Hepatocyte (in vitro differentiated cells): ENCODE measurements at regions not wholly inside any gene's neighbourhood (a gene's known extent, or its start where the extent isn't known, plus 50 kb on each side); places are given as distances from the start of the nearest gene placed in this dataset.

Experiments
- EZH2 ChIP-seq: fragments of 200-600 bp; sonication (generic); IDR thresholded peaks from 2 replicates; pipeline ENCODE4 v1.6.1; 2016; ENCODE audit warnings: antibody characterized with exemption, mild to moderate bottlenecking, borderline replicate concordance
- TF ChIP-seq, protein P1 (sequence below): fragments of 200-600 bp; sonication (generic); IDR thresholded peaks from 2 replicates; pipeline ENCODE4 v1.5.1; 2016; ENCODE audit warnings: antibody characterized with exemption, mild to moderate bottlenecking; ENCODE audit not compliant: poor library complexity

DNA sequence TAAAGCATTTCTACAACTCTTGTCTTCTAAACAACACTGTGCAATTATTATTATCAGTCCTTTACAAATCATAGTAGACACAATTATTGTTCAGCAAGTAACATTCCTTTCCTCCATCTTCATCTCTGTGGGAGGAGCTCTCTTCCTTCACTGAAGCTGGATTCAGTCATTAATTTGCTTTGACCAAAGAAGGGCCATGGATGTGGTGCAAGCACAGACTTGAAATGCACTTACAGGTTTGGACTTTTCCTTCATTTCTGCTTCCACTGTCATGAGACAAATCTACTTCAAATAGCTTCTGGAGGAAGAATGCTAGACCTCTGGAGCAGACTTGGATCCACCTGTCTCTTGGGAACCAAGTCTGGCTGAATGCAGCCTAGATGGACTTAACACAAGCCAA is 336.6 kb upstream of the SLITRK6 start:
- TF ChIP-seq, protein P1, sequence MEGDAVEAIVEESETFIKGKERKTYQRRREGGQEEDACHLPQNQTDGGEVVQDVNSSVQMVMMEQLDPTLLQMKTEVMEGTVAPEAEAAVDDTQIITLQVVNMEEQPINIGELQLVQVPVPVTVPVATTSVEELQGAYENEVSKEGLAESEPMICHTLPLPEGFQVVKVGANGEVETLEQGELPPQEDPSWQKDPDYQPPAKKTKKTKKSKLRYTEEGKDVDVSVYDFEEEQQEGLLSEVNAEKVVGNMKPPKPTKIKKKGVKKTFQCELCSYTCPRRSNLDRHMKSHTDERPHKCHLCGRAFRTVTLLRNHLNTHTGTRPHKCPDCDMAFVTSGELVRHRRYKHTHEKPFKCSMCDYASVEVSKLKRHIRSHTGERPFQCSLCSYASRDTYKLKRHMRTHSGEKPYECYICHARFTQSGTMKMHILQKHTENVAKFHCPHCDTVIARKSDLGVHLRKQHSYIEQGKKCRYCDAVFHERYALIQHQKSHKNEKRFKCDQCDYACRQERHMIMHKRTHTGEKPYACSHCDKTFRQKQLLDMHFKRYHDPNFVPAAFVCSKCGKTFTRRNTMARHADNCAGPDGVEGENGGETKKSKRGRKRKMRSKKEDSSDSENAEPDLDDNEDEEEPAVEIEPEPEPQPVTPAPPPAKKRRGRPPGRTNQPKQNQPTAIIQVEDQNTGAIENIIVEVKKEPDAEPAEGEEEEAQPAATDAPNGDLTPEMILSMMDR = no peak
- no peak for TF ChIP-seq EZH2
